Caco-2 (cell line): ENCODE measurements at regions not wholly inside any gene's neighbourhood (a gene's known extent, or its start where the extent isn't known, plus 50 kb on each side); places are given as distances from the start of the nearest gene placed in this dataset.

ENCODE experiments used
- BruUV-seq: library from RNA; stranded (reverse); fragments of 400-500 nt; replicated peaks from 2 replicates; lab custom pipeline; 2021; lab: Mats Ljungman, UMichigan
- CTCF ChIA-PET: fragments of 300-600 bp; sonication (Branson Sonifier 250); formaldehyde crosslinking; loops from one replicate; lab custom pipeline; 2022; ENCODE audit warnings: antibody characterized with exemption; lab: Charles Lee
- POLR2A ChIA-PET: fragments of 300-600 bp; sonication (Branson Sonifier 250); formaldehyde crosslinking; loops from one replicate; lab custom pipeline; 2022; ENCODE audit warnings: antibody characterized with exemption; lab: Charles Lee
- DNase-seq, 2 experiments: peaks; one replicate each; pipeline versions ENCODE4 v3.0.0 to v3.0.0-alpha.2; 2020 to 2022
- H3K27me3 ChIP-seq: replicated peaks from 2 replicates; pipeline ENCODE4 v1.6.0; 2011; ENCODE audit warnings: low read length; ENCODE audit not compliant: control insufficient read depth, insufficient read depth
- H3K36me3 ChIP-seq: 2 replicates; pipeline ENCODE4 v1.5.1; 2011; ENCODE audit warnings: low read length; ENCODE audit not compliant: control insufficient read depth, insufficient read depth
- H3K4me1 ChIP-seq: fragments of 250-450 bp; sonication (Bioruptor Pico); 2 replicates; pipeline ENCODE4 v1.5.1; 2020; ENCODE audit warnings: mild to moderate bottlenecking
- H3K4me3 ChIP-seq: 2 replicates; pipeline ENCODE4 v1.5.1; 2011; ENCODE audit warnings: low read depth, mild to moderate bottlenecking, control low read depth, low read length
- H3K9me3 ChIP-seq: fragments of 250-450 bp; sonication (Bioruptor Pico); 2 replicates; pipeline ENCODE4 v1.5.1; 2020; ENCODE audit warnings: mild to moderate bottlenecking, moderate library complexity
- H3K27ac Mint-ChIP-seq: one replicate; pipeline ENCODE4 v1.8.0; 2022; ENCODE audit warnings: mixed read lengths; ENCODE audit not compliant: unreplicated experiment
- H3K27me3 Mint-ChIP-seq: one replicate; pipeline ENCODE4 v1.8.0; 2022; ENCODE audit warnings: mixed read lengths; ENCODE audit not compliant: insufficient read depth, unreplicated experiment
- H3K36me3 Mint-ChIP-seq: one replicate; pipeline ENCODE4 v1.8.0; 2022; ENCODE audit warnings: mild to moderate bottlenecking, mixed read lengths; ENCODE audit not compliant: insufficient read depth, unreplicated experiment
- H3K4me1 Mint-ChIP-seq: one replicate; pipeline ENCODE4 v1.8.0; 2022; ENCODE audit warnings: low read depth, mixed read lengths; ENCODE audit not compliant: unreplicated experiment
- H3K4me3 Mint-ChIP-seq: one replicate; pipeline ENCODE4 v1.8.0; 2022; ENCODE audit warnings: mild to moderate bottlenecking, moderate library complexity, mixed read lengths; ENCODE audit not compliant: unreplicated experiment
- H3K9me3 Mint-ChIP-seq: one replicate; pipeline ENCODE4 v1.8.0; 2022; ENCODE audit warnings: mixed read lengths; ENCODE audit not compliant: unreplicated experiment
- intact Hi-C: fragments of 100-400 bp; cut with micrococcal nuclease; formaldehyde crosslinking; loops from one replicate; pipeline ENCODE4 v1.10.0; 2022; ENCODE audit not compliant: unreplicated experiment
- TF ChIP-seq, protein P1 (sequence below), 2 experiments: fragments of 200-600 bp in 1 of 2; IDR thresholded peaks; 1 replicate in 1 of 2; 2 replicates in 1 of 2; pipeline versions ENCODE4 v1.5.1 to v1.8.0; 2011 to 2022; ENCODE audit warnings: antibody characterized with exemption in 1 of 2, control low read depth in 1 of 2, inconsistent platforms in 1 of 2, low read depth in 1 of 2, low read length in 1 of 2, mild to moderate bottlenecking in 1 of 2, moderate library complexity in 1 of 2; ENCODE audit not compliant: insufficient read depth in 1 of 2, severe bottlenecking in 1 of 2, unreplicated experiment in 1 of 2

DNA sequence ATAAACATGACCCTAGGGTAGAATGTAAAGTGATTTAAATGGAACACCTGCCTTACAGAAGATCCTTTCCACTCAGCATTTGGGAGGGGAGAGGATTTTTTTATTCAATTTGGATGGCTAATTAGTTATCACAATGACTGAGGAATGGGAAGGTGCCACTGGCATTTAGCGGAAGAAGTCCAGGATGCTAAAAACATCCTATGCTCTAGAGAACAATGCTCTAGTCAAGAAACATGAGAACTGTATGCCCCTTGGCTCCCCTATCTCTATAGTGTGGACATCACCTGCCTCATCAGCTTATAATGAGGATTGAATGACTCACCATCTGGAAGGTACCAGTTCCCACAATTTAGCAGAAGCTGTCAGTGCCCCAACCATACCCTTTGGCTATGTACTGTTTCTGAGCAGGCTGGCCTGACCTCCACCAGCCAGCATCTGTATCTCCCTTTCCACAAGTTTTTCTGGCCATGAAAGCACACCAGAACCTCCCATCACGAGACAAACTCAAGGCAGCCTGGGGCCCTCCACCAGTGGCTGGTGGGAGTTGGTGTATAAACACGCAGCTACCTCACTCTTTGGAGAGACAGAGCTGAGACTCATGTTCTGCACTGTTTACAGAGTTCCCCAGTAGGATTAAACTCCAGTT, 109.7 kb upstream of the VASH1 start:
- POLR2A ChIA-PET = no interaction called here

DNA sequence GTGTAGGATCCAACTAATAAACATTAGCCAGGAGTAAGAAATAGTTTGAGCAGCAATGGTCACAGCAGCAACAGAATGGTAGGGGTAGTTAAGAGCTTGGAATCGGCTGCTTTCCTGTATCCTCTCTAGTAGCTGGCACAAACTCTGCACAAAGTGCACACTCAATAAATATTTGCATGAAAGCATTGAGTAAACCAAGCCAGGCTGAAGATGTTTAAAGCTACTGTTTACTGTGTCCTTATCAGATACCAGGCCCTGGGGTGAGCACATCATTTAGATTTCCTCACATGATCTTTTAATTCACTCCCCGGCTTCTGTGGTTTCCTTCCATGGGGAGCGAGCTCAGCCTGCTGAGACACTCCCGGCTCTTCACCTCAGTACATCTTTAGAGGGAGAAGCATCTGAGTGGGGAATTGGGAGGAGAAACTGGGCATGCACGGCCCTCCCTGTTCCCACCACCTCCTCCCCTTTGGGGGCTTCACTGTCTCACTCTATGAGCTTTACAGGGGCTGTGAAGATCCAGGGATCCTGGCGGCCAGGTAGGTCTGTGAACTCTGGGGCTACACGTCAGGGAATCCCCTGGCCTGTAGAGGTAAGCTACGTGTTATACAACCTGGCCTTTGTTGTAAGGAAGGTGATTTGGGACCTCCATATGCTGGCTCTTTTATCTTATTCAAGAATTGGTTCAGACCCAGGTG, 107.2 kb upstream of the VASH1 start:
- ChIA-PET CTCF (interaction anchor here (0.6 kb wide), 1 partner anchor 422 kb away, joined by 3 read pairs; no protein-coding TSS in a partner anchor), POLR2A (interaction anchor here (0.6 kb wide), 1 partner anchor 193 kb away, joined by 4 read pairs; no protein-coding TSS in a partner anchor)
- Mint-ChIP-seq H3K4me3 (no peak overlapping the region), H3K36me3 (no peaks in the 10 kb centered on the region), H3K4me1 (peaks cover 6% of the 10 kb centered on the region), H3K27me3 (peaks cover 10% of the 10 kb centered on the region), H3K9me3 (no peaks in the 10 kb centered on the region), H3K27ac (no peak overlapping the region)
- Histone ChIP-seq H3K4me1 (no peaks in the 10 kb centered on the region), H3K36me3 (no peaks in the 10 kb centered on the region), H3K27me3 (no peaks in the 10 kb centered on the region; the same call in 1 of the 2 replicates), H3K4me3 (no peak overlapping the region), H3K9me3 (0 out of 2 replicates have a peak, but pooled peaks cover 9% of the 10 kb centered on the region)
- intact Hi-C loops = no loop called here
- BruUV-seq = no TSS peak
- no peak for DNase-seq
- TF ChIP-seq, protein P1, sequence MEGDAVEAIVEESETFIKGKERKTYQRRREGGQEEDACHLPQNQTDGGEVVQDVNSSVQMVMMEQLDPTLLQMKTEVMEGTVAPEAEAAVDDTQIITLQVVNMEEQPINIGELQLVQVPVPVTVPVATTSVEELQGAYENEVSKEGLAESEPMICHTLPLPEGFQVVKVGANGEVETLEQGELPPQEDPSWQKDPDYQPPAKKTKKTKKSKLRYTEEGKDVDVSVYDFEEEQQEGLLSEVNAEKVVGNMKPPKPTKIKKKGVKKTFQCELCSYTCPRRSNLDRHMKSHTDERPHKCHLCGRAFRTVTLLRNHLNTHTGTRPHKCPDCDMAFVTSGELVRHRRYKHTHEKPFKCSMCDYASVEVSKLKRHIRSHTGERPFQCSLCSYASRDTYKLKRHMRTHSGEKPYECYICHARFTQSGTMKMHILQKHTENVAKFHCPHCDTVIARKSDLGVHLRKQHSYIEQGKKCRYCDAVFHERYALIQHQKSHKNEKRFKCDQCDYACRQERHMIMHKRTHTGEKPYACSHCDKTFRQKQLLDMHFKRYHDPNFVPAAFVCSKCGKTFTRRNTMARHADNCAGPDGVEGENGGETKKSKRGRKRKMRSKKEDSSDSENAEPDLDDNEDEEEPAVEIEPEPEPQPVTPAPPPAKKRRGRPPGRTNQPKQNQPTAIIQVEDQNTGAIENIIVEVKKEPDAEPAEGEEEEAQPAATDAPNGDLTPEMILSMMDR (IDR thresholded peaks at IDR 0.05; ENCODE audit: insufficient read depth in 1 of 2, low read depth in 1 of 2, low read length in 1 of 2, severe bottlenecking in 1 of 2, unreplicated experiment in 1 of 2) = no peak

More for the DNA sequence above, 109.7 kb upstream of the VASH1 start:
- intact Hi-C loops = no loop called here
- Histone ChIP-seq H3K36me3 (no peaks in the 10 kb centered on the region), H3K4me1 (no peaks in the 10 kb centered on the region), H3K27me3 (no peaks in the 10 kb centered on the region; the same call in 1 of the 2 replicates), H3K9me3 (no peaks in the 10 kb centered on the region), H3K4me3 (no peak overlapping the region)
- no TSS peak for BruUV-seq
- H3K36me3 Mint-ChIP-seq = no peaks in the 10 kb centered on the region
- TF ChIP-seq, protein P1 (IDR thresholded peaks at IDR 0.05; ENCODE audit: insufficient read depth in 1 of 2, low read depth in 1 of 2, low read length in 1 of 2, severe bottlenecking in 1 of 2, unreplicated experiment in 1 of 2) = no peak
- peaks cover 13% of the 10 kb centered on the region for H3K27me3 Mint-ChIP-seq
- CTCF ChIA-PET = interaction anchor here (0.6 kb wide), 2 partner anchors 601 to 669 kb away, joined by 3 read pairs; no protein-coding TSS in a partner anchor
- H3K4me1 Mint-ChIP-seq = peaks cover 6% of the 10 kb centered on the region
- no peak overlapping the region for H3K4me3 Mint-ChIP-seq
- no peak for DNase-seq
- no peaks in the 10 kb centered on the region for H3K9me3 Mint-ChIP-seq
- no peak overlapping the region for H3K27ac Mint-ChIP-seq

- no peak overlapping the region for H3K4me3 Mint-ChIP-seq
- no peak for DNase-seq
- no peaks in the 10 kb centered on the region for H3K9me3 Mint-ChIP-seq
- CTCF ChIA-PET = interaction anchor here (0.6 kb wide), 1 partner anchor 422 kb away, joined by 3 read pairs; no protein-coding TSS in a partner anchor
- 0 out of 2 replicates have a peak, but pooled peaks cover 9% of the 10 kb centered on the region for H3K9me3 ChIP-seq
- no peak overlapping the region for H3K4me3 ChIP-seq
- no peak overlapping the region for H3K27ac Mint-ChIP-seq
- H3K36me3 ChIP-seq = no peaks in the 10 kb centered on the region
- H3K4me1 ChIP-seq = no peaks in the 10 kb centered on the region
- no peaks in the 10 kb centered on the region for H3K36me3 Mint-ChIP-seq
- no peaks in the 10 kb centered on the region; the same call in 1 of the 2 replicates for H3K27me3 ChIP-seq
- POLR2A ChIA-PET = no interaction called here
- H3K4me1 Mint-ChIP-seq = peaks cover 6% of the 10 kb centered on the region
- TF ChIP-seq, protein P1 (IDR thresholded peaks at IDR 0.05; ENCODE audit: insufficient read depth in 1 of 2, low read depth in 1 of 2, low read length in 1 of 2, severe bottlenecking in 1 of 2, unreplicated experiment in 1 of 2) = no peak
- BruUV-seq = no TSS peak
- intact Hi-C loops = no loop called here
- H3K27me3 Mint-ChIP-seq = peaks cover 9% of the 10 kb centered on the region
These were observed 106.6 kb upstream of the VASH1 start for GRCh38 chr14:76654573-76655108.
